Endothelial cell (in vitro differentiated cells): ENCODE measurements at regions not wholly inside any gene's neighbourhood (a gene's known extent, or its start where the extent isn't known, plus 50 kb on each side); places are given as distances from the start of the nearest gene placed in this dataset.

ENCODE experiments used
- DNase-seq: peaks from one replicate; pipeline ENCODE4 v3.0.0; 2021; ENCODE audit warnings: low spot score
- H3K27ac Mint-ChIP-seq: one replicate; pipeline ENCODE4 v1.8.0; 2021; ENCODE audit warnings: mixed read lengths, inconsistent platforms; ENCODE audit not compliant: unreplicated experiment
- H3K27me3 Mint-ChIP-seq: one replicate; pipeline ENCODE4 v1.8.0; 2021; ENCODE audit warnings: mild to moderate bottlenecking, moderate library complexity, mixed read lengths, inconsistent platforms; ENCODE audit not compliant: unreplicated experiment
- H3K36me3 Mint-ChIP-seq: one replicate; pipeline ENCODE4 v1.8.0; 2021; ENCODE audit warnings: mild to moderate bottlenecking, low read depth, mixed read lengths, inconsistent platforms; ENCODE audit not compliant: unreplicated experiment
- H3K4me1 Mint-ChIP-seq: one replicate; pipeline ENCODE4 v1.8.0; 2021; ENCODE audit warnings: mild to moderate bottlenecking, mixed read lengths, inconsistent platforms; ENCODE audit not compliant: unreplicated experiment
- H3K4me3 Mint-ChIP-seq: one replicate; pipeline ENCODE4 v1.8.0; 2021; ENCODE audit warnings: mild to moderate bottlenecking, mixed read lengths, inconsistent platforms; ENCODE audit not compliant: unreplicated experiment
- H3K9me3 Mint-ChIP-seq: one replicate; pipeline ENCODE4 v1.8.0; 2021; ENCODE audit warnings: mixed read lengths, inconsistent platforms; ENCODE audit not compliant: unreplicated experiment
- CTCF ChIP-seq: fragments of 200-600 bp; sonication (generic); IDR thresholded peaks from one replicate; pipeline ENCODE4 v1.5.0; 2021; ENCODE audit warnings: antibody characterized with exemption; ENCODE audit not compliant: unreplicated experiment

DNA sequence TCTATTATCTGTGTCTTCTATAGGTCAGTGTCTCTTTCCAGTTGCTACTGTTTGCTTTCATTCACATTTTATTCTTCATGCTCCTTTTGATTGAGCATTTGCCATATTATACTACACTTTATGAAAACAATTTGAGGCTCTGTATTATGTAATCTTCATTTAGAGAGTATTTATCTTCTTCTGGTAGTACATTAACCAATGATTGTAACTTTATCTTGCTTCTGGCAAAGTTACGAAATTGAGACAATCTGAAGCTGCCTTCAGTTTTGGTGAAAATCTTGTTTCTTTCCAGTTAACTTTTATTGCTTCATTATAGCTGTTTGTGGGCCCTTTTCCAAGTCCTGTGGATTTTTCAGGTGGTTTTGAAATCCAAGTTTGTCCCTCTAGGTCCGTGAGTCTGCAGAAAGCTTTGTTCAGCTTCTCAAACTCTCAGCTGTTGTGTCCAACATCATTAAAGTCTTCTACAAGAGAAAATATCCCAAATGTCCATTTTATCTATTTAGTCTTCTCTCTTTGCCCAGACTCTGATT, 1255.4 kb upstream of the SPRY2 start:
- DNase-seq = no peak
- Mint-ChIP-seq H3K27ac (no peak overlapping the region), H3K4me3 (no peak overlapping the region), H3K36me3 (no peaks in the 10 kb centered on the region), H3K9me3 (no peaks in the 10 kb centered on the region), H3K4me1 (no peaks in the 10 kb centered on the region), H3K27me3 (no peaks in the 10 kb centered on the region)
- no peak for TF ChIP-seq CTCF

DNA sequence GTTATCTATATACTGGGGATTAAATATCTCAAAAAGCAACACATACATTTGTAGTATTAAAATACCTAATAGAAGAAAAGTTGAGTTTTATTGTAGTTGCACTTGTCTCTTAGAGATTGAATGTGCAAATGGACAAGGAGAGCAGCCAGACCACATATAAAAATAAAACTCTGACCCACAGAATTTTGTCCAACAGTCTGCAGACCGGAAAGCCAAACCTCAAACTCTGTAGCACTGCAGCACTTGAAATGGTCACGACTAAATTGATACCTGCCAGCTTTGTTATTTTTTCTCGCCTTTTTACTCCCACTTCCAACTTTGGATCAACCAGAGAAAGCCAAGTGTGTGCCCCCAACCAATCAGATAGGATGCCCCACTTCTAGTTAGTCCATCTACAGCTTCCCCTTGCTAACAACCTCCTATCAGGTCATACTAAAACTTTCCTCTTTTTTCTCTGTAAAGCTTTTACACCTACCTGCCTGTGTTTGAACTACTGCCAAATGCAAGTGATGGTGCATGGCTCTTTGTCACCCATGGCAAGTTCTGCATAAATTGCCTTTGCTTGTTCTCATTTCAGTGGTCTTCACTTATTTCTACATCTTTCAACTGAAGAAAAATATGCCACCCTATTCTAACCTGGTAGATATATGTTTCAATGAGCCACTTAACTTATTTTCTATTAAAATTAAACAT, 1250.7 kb upstream of the SPRY2 start:
- TF ChIP-seq CTCF = no peak
- no peak for DNase-seq
- no peaks in the 10 kb centered on the region for H3K9me3 Mint-ChIP-seq
- H3K4me3 Mint-ChIP-seq = no peak overlapping the region
- H3K36me3 Mint-ChIP-seq = no peaks in the 10 kb centered on the region
- no peaks in the 10 kb centered on the region for H3K27me3 Mint-ChIP-seq
- no peaks in the 10 kb centered on the region for H3K4me1 Mint-ChIP-seq
- H3K27ac Mint-ChIP-seq = no peak overlapping the region

- Mint-ChIP-seq H3K4me1 (peaks cover 31% of the 10 kb centered on the region), H3K4me3 (no peak overlapping the region), H3K27ac (no peak overlapping the region), H3K27me3 (no peaks in the 10 kb centered on the region), H3K36me3 (no peaks in the 10 kb centered on the region), H3K9me3 (no peaks in the 10 kb centered on the region)
- DNase-seq = no peak
- TF ChIP-seq CTCF = no peak
Observed at GRCh38 chr13:81582381-81582780, 1241.5 kb upstream of the SPRY2 start.

- Mint-ChIP-seq H3K36me3 (no peaks in the 10 kb centered on the region), H3K27me3 (no peaks in the 10 kb centered on the region), H3K27ac (no peak overlapping the region), H3K4me1 (peaks cover 25% of the 10 kb centered on the region), H3K4me3 (no peak overlapping the region), H3K9me3 (no peaks in the 10 kb centered on the region)
- no peak for TF ChIP-seq CTCF
- DNase-seq = no peak
Observed at GRCh38 chr13:81577601-81578195, 1236.8 kb upstream of the SPRY2 start.

DNA sequence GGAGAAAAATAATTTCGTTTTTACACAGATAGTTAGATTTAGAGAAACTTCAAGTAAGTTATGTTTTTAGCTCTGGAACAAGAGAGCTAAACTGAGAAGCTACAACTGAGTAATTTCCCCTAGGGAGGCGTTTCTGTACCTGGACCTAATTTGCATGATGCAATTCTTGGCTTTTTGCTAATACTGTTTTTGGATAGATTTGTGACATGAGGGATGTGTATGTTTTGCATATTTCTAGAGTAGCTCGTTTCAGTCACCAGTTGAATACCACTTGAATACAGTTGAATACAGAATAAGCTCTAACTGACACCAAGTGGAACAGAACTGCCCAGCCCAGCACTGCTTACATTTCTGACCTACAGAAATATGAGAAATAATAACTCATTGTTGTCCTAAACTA, 1227.9 kb upstream of the SPRY2 start:
- no peaks in the 10 kb centered on the region for H3K9me3 Mint-ChIP-seq
- no peak overlapping the region for H3K27ac Mint-ChIP-seq
- H3K27me3 Mint-ChIP-seq = no peaks in the 10 kb centered on the region
- no peaks in the 10 kb centered on the region for H3K36me3 Mint-ChIP-seq
- H3K4me1 Mint-ChIP-seq = no peaks in the 10 kb centered on the region
- H3K4me3 Mint-ChIP-seq = no peak overlapping the region
- no peak for DNase-seq
- TF ChIP-seq CTCF = no peak
